H9 (cell line): ENCODE measurements at regions not wholly inside any gene's neighbourhood (a gene's known extent, or its start where the extent isn't known, plus 50 kb on each side); places are given as distances from the start of the nearest gene placed in this dataset.

ENCODE experiments used
- DNase-seq: peaks from one replicate; pipeline ENCODE4 v3.0.0-alpha.2; 2017
- H2AFZ ChIP-seq: one replicate; pipeline ENCODE4 v1.6.1; 2013; ENCODE audit warnings: mild to moderate bottlenecking, low read length, control low read depth, moderate library complexity
- H2AK5ac ChIP-seq: 2 replicates; pipeline ENCODE4 v1.6.1; 2013; ENCODE audit warnings: low read length, control low read depth, mixed read lengths; ENCODE audit not compliant: insufficient read length
- H2BK120ac ChIP-seq: one replicate; pipeline ENCODE4 v1.6.1; 2013; ENCODE audit warnings: low read depth, mild to moderate bottlenecking, low read length, control low read depth, inconsistent platforms; ENCODE audit not compliant: poor library complexity, severe bottlenecking
- H2BK12ac ChIP-seq: 2 replicates; pipeline ENCODE4 v1.6.1; 2013; ENCODE audit warnings: low read length, control low read depth, mixed read lengths, low read depth; ENCODE audit not compliant: insufficient read length
- H2BK15ac ChIP-seq: 2 replicates; pipeline ENCODE4 v1.6.1; 2013; ENCODE audit warnings: low read depth, low read length, control low read depth
- H2BK20ac ChIP-seq: one replicate; pipeline ENCODE4 v1.6.1; 2013; ENCODE audit warnings: low read depth, mild to moderate bottlenecking, low read length, control low read depth, inconsistent platforms; ENCODE audit not compliant: poor library complexity, severe bottlenecking
- H2BK5ac ChIP-seq: 2 replicates; pipeline ENCODE4 v1.6.1; 2013; ENCODE audit warnings: low read length, control low read depth, mixed read lengths; ENCODE audit not compliant: insufficient read length
- H3K14ac ChIP-seq: 2 replicates; pipeline ENCODE4 v1.6.1; 2013; ENCODE audit warnings: low read length, control low read depth; ENCODE audit not compliant: insufficient read depth
- H3K18ac ChIP-seq: 2 replicates; pipeline ENCODE4 v1.6.1; 2013; ENCODE audit warnings: low read depth, mild to moderate bottlenecking, mixed read lengths, low read length, control low read depth; ENCODE audit not compliant: insufficient read length
- H3K23ac ChIP-seq: 2 replicates; pipeline ENCODE4 v1.6.1; 2013; ENCODE audit warnings: low read length, control low read depth, mixed read lengths, low read depth; ENCODE audit not compliant: insufficient read length
- H3K23me2 ChIP-seq: 2 replicates; pipeline ENCODE4 v1.6.1; 2013; ENCODE audit warnings: low read depth, mild to moderate bottlenecking, mixed read lengths, low read length, control low read depth; ENCODE audit not compliant: insufficient read length, poor library complexity, severe bottlenecking
- H3K27ac ChIP-seq: 2 replicates; pipeline ENCODE4 v1.5.1; 2013; ENCODE audit warnings: low read length, control low read depth, mixed read lengths, low read depth; ENCODE audit not compliant: insufficient read length
- H3K27me3 ChIP-seq: 2 replicates; pipeline ENCODE4 v1.6.1; 2013; ENCODE audit warnings: low read length, control low read depth, inconsistent platforms; ENCODE audit not compliant: insufficient read depth
- H3K4ac ChIP-seq: 2 replicates; pipeline ENCODE4 v1.6.1; 2013; ENCODE audit warnings: low read depth, mild to moderate bottlenecking, control low read depth, inconsistent platforms, low read length, moderate library complexity
- H3K4me1 ChIP-seq: 2 replicates; pipeline ENCODE4 v1.6.1; 2013; ENCODE audit warnings: low read length, control low read depth, inconsistent platforms; ENCODE audit not compliant: insufficient read depth
- H3K4me2 ChIP-seq: 2 replicates; pipeline ENCODE4 v1.6.1; 2013; ENCODE audit warnings: low read length, control low read depth, mixed read lengths; ENCODE audit not compliant: insufficient read length, insufficient read depth
- H3K56ac ChIP-seq: 2 replicates; pipeline ENCODE4 v1.6.1; 2013; ENCODE audit warnings: low read depth, mild to moderate bottlenecking, mixed read lengths, low read length, control low read depth; ENCODE audit not compliant: insufficient read length
- H3K79me1 ChIP-seq: 2 replicates; pipeline ENCODE4 v1.6.1; 2013; ENCODE audit warnings: low read depth, mild to moderate bottlenecking, moderate library complexity, low read length, control low read depth, inconsistent platforms; ENCODE audit not compliant: insufficient read depth, poor library complexity, severe bottlenecking
- H3K79me2 ChIP-seq: 2 replicates; pipeline ENCODE4 v1.6.1; 2013; ENCODE audit warnings: low read length, control low read depth, inconsistent platforms; ENCODE audit not compliant: insufficient read depth
- H3K9ac ChIP-seq: 2 replicates; pipeline ENCODE4 v1.6.1; 2013; ENCODE audit warnings: low read length, control low read depth, mixed read lengths; ENCODE audit not compliant: insufficient read length; ENCODE audit errors: extremely low read depth
- H3K9me3 ChIP-seq: one replicate; pipeline ENCODE4 v1.6.1; 2013; ENCODE audit warnings: low read depth, low read length, inconsistent platforms; ENCODE audit not compliant: control insufficient read depth
- H3T11ph ChIP-seq: one replicate; pipeline ENCODE4 v1.6.1; 2013; ENCODE audit warnings: mild to moderate bottlenecking, low read length, control low read depth, inconsistent platforms
- H4K20me1 ChIP-seq: one replicate; pipeline ENCODE4 v1.6.1; 2013; ENCODE audit not compliant: control insufficient read depth, insufficient read length, insufficient read depth
- H4K5ac ChIP-seq: 2 replicates; pipeline ENCODE4 v1.6.1; 2013; ENCODE audit warnings: low read depth, mild to moderate bottlenecking, mixed read lengths, low read length, control low read depth; ENCODE audit not compliant: insufficient read length
- H4K8ac ChIP-seq: replicated peaks from 2 replicates; pipeline ENCODE4 v1.6.1; 2013; ENCODE audit warnings: low read length, control low read depth, mixed read lengths, low read depth; ENCODE audit not compliant: insufficient read length
- H4K91ac ChIP-seq: 2 replicates; pipeline ENCODE4 v1.6.1; 2013; ENCODE audit warnings: low read depth, mild to moderate bottlenecking, moderate library complexity, mixed read lengths, low read length, control low read depth; ENCODE audit not compliant: insufficient read length
- H3K27ac Mint-ChIP-seq, 3 experiments: 2 replicates in 2 of 3; 3 replicates in 1 of 3; pipeline ENCODE4 v1.8.0; 2020 to 2021; ENCODE audit warnings: mixed read lengths in 3 of 3, mild to moderate bottlenecking in 1 of 3, moderate library complexity in 1 of 3
- H3K27me3 Mint-ChIP-seq: 2 replicates; pipeline ENCODE4 v1.8.0; 2021; ENCODE audit warnings: low read depth, mild to moderate bottlenecking, moderate library complexity, mixed read lengths
- H3K36me3 Mint-ChIP-seq, 3 experiments: 2 replicates in 2 of 3; 3 replicates in 1 of 3; pipeline ENCODE4 v1.8.0; 2020 to 2021; ENCODE audit warnings: low read depth in 3 of 3, mixed read lengths in 3 of 3; ENCODE audit not compliant: insufficient read depth in 1 of 3
- H3K4me1 Mint-ChIP-seq, 2 experiments: 2 replicates each; pipeline ENCODE4 v1.8.0; 2020; ENCODE audit warnings: mixed read lengths in 2 of 2
- H3K4me3 Mint-ChIP-seq, 2 experiments: 2 replicates in 1 of 2; 3 replicates in 1 of 2; pipeline ENCODE4 v1.8.0; 2020 to 2021; ENCODE audit warnings: mild to moderate bottlenecking in 2 of 2, mixed read lengths in 2 of 2, moderate library complexity in 1 of 2
- H3K9me3 Mint-ChIP-seq, 2 experiments: 2 replicates in 1 of 2; 3 replicates in 1 of 2; pipeline ENCODE4 v1.8.0; 2020; ENCODE audit warnings: mild to moderate bottlenecking in 2 of 2, mixed read lengths in 2 of 2, moderate library complexity in 1 of 2
- WGBS: extraction: QIAGEN DNeasy Blood & Tissue Kit; methylation state at CpG from one replicate; pipeline ENCODE4 v1.1.7; 2013; ENCODE audit warnings: missing lambda C conversion rate, low lambda C conversion rate, mixed read lengths; ENCODE audit not compliant: insufficient read length; ENCODE audit errors: extremely low coverage; 5-methylcytosine and 5-hydroxymethylcytosine counted together
- TF ChIP-seq, protein P1 (sequence below): fragments of 200-600 bp; sonication (generic); conservative IDR thresholded peaks from 3 replicates; pipeline ENCODE4 v1.8.0; 2021; ENCODE audit warnings: antibody characterized with exemption, mild to moderate bottlenecking

DNA sequence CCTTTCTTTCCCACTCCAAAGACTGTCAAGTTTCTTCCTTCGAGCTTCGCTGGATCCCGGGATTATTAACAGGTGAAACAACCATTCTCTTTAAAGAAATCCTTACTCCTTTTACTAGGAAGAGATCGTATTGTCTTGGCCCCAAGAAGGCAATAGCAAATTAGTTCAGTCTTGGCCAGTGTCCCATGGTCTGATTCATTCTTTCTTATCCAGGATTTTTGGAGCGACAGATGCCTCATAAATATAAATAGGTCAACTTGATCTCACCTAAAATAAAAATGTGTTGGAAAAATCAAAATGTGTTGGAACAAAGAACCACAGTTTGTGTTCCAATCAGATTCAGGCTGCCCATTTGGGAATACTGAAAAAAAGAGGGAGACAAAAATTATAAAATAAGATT lies 140.1 kb upstream of the TMEM108 start:
- Histone ChIP-seq H4K91ac (no peak overlapping the region), H3K14ac (no peak overlapping the region), H3K56ac (no peak overlapping the region), H3K4me2 (no peak overlapping the region), H2BK20ac (no peak overlapping the region), H2BK12ac (no peak overlapping the region), H3K18ac (no peak overlapping the region), H3K23me2 (no peaks in the 10 kb centered on the region), H3K4me1 (no peaks in the 10 kb centered on the region), H3K27ac (no peak overlapping the region), H3K9ac (no peak overlapping the region), H4K8ac (no peak overlapping the region), H2BK15ac (no peak overlapping the region), H3K23ac (no peak overlapping the region), H3K79me1 (no peaks in the 10 kb centered on the region), H4K20me1 (no peaks in the 10 kb centered on the region), H3K4ac (no peak overlapping the region), H2AK5ac (no peak overlapping the region), H2BK120ac (no peak overlapping the region), H3T11ph (no peak overlapping the region), H4K5ac (no peak overlapping the region), H2AFZ (no peak overlapping the region), H3K79me2 (no peaks in the 10 kb centered on the region), H3K27me3 (no peaks in the 10 kb centered on the region), H2BK5ac (no peak overlapping the region), H3K9me3 (no peaks in the 10 kb centered on the region)
- H3K9me3 Mint-ChIP-seq: no peaks in the 10 kb centered on the region
- DNase-seq: no peak
- H3K36me3 Mint-ChIP-seq: no peaks in the 10 kb centered on the region
- WGBS: no CpG with 5 or more reads among the region's 5 CpGs
- no peaks in the 10 kb centered on the region for H3K4me1 Mint-ChIP-seq
- TF ChIP-seq, protein P1, sequence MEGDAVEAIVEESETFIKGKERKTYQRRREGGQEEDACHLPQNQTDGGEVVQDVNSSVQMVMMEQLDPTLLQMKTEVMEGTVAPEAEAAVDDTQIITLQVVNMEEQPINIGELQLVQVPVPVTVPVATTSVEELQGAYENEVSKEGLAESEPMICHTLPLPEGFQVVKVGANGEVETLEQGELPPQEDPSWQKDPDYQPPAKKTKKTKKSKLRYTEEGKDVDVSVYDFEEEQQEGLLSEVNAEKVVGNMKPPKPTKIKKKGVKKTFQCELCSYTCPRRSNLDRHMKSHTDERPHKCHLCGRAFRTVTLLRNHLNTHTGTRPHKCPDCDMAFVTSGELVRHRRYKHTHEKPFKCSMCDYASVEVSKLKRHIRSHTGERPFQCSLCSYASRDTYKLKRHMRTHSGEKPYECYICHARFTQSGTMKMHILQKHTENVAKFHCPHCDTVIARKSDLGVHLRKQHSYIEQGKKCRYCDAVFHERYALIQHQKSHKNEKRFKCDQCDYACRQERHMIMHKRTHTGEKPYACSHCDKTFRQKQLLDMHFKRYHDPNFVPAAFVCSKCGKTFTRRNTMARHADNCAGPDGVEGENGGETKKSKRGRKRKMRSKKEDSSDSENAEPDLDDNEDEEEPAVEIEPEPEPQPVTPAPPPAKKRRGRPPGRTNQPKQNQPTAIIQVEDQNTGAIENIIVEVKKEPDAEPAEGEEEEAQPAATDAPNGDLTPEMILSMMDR: no peak
- no peak overlapping the region for H3K4me3 Mint-ChIP-seq
- H3K27me3 Mint-ChIP-seq: no peaks in the 10 kb centered on the region
- no peak overlapping the region for H3K27ac Mint-ChIP-seq
